Keratinocyte (primary cell): ENCODE measurements at regions not wholly inside any gene's neighbourhood (a gene's known extent, or its start where the extent isn't known, plus 50 kb on each side); places are given as distances from the start of the nearest gene placed in this dataset.
A peak's percentile ranks its signal among the peaks of the same experiment; 100 is the strongest.

ENCODE experiments used
- DNase-seq: peaks from one replicate; pipeline ENCODE4 v3.0.0-alpha.2; 2011; ENCODE audit warnings: low read depth, missing footprints, low spot score
- FAIRE-seq: peaks from 2 replicates; lab custom pipeline; 2011; peaks lifted over from hg19 to GRCh38; lab: Jason Lieb, UNC
- H2AFZ ChIP-seq: 2 replicates; pipeline ENCODE4 v1.6.0; 2012; ENCODE audit warnings: low read length, control low read depth, inconsistent platforms; ENCODE audit not compliant: control insufficient read depth
- H3K27ac ChIP-seq: 2 replicates; pipeline ENCODE4 v1.5.1; 2011; ENCODE audit warnings: low read length; ENCODE audit not compliant: control insufficient read depth, insufficient read depth
- H3K27me3 ChIP-seq: 3 replicates; pipeline ENCODE4 v1.6.0; 2011; ENCODE audit warnings: low read length; ENCODE audit not compliant: control insufficient read depth, insufficient read depth; ENCODE audit errors: extremely low read depth
- H3K36me3 ChIP-seq, 2 experiments: 2 replicates in 1 of 2; 3 replicates in 1 of 2; pipeline ENCODE4 v1.5.1; 2011; ENCODE audit warnings: low read length in 2 of 2, mild to moderate bottlenecking in 1 of 2; ENCODE audit not compliant: control insufficient read depth in 2 of 2, insufficient read depth in 2 of 2; ENCODE audit errors: extremely low read depth in 1 of 2
- H3K4me1 ChIP-seq: 3 replicates; pipeline ENCODE4 v1.5.1; 2011; ENCODE audit warnings: low read length; ENCODE audit not compliant: control insufficient read depth, insufficient read depth; ENCODE audit errors: extremely low read depth
- H3K4me2 ChIP-seq: 3 replicates; pipeline ENCODE4 v1.6.0; 2011; ENCODE audit warnings: low read depth, low read length; ENCODE audit not compliant: control insufficient read depth, insufficient read depth; ENCODE audit errors: extremely low read depth
- H3K4me3 ChIP-seq, 3 experiments: fragments of 200-600 bp in 1 of 3; sonication (generic) in 1 of 3; 2 replicates in 2 of 3; 3 replicates in 1 of 3; pipeline ENCODE4 v1.5.1; 2011 to 2016; ENCODE audit warnings: low read length in 3 of 3, mild to moderate bottlenecking in 3 of 3, control low read depth in 2 of 3, inconsistent platforms in 1 of 3, low read depth in 1 of 3, mixed read lengths in 1 of 3, mixed run types in 1 of 3, moderate library complexity in 1 of 3; ENCODE audit not compliant: control insufficient read depth in 2 of 3, insufficient read depth in 2 of 3; ENCODE audit errors: extremely low read depth in 1 of 3
- H3K79me2 ChIP-seq: 2 replicates; pipeline ENCODE4 v1.6.0; 2012; ENCODE audit warnings: low read length; ENCODE audit not compliant: control insufficient read depth, insufficient read depth
- H3K9ac ChIP-seq: 3 replicates; pipeline ENCODE4 v1.6.0; 2011; ENCODE audit warnings: low read length; ENCODE audit not compliant: control insufficient read depth, insufficient read depth; ENCODE audit errors: extremely low read depth
- H3K9me1 ChIP-seq: 3 replicates; pipeline ENCODE4 v1.6.0; 2011; ENCODE audit warnings: low read length; ENCODE audit not compliant: control insufficient read depth, insufficient read depth; ENCODE audit errors: extremely low read depth
- H3K9me3 ChIP-seq: 2 replicates; pipeline ENCODE4 v1.5.1; 2012; ENCODE audit warnings: low read depth, low read length; ENCODE audit not compliant: control insufficient read depth
- H4K20me1 ChIP-seq: 3 replicates; pipeline ENCODE4 v1.6.0; 2011; ENCODE audit warnings: low read length; ENCODE audit not compliant: control insufficient read depth, insufficient read depth; ENCODE audit errors: extremely low read depth
- CTCF ChIP-seq, 3 experiments: IDR thresholded peaks in 1 of 3; conservative IDR thresholded peaks in 1 of 3; optimal IDR thresholded peaks in 1 of 3; 2 replicates in 2 of 3; 3 replicates in 1 of 3; pipeline versions ENCODE3 to v1.5.1; 2011; ENCODE audit warnings: low read length in 3 of 3, mild to moderate bottlenecking in 3 of 3, moderate library complexity in 2 of 3, control low read depth in 1 of 3, inconsistent platforms in 1 of 3; ENCODE audit not compliant: insufficient read depth in 2 of 3; ENCODE audit errors: extremely low read depth in 1 of 3
- EZH2 ChIP-seq: IDR thresholded peaks from one replicate; pipeline ENCODE4 v1.6.1; 2012; ENCODE audit warnings: inconsistent platforms, mild to moderate bottlenecking, low read length, moderate library complexity
- dilution Hi-C: fragments of 300-500 bp; cut with MboI; formaldehyde crosslinking; loops from one replicate; pipeline ENCODE4 v1.7.0; 2020; ENCODE audit warnings: low sequenced_read_pairs; ENCODE audit not compliant: extremely low pct_ligation_motif_present

- Histone ChIP-seq H3K27me3 (no peaks in the 10 kb centered on the region), H4K20me1 (no peaks in the 10 kb centered on the region), H3K79me2 (no peaks in the 10 kb centered on the region), H3K9me1 (no peaks in the 10 kb centered on the region), H3K9ac (no peak overlapping the region), H3K4me1 (no peaks in the 10 kb centered on the region), H2AFZ (no peak overlapping the region), H3K36me3 (no peaks in the 10 kb centered on the region), H3K4me3 (no peak overlapping the region), H3K9me3 (no peaks in the 10 kb centered on the region), H3K4me2 (no peak overlapping the region), H3K27ac (no peak overlapping the region)
- DNase-seq: no peak
- FAIRE-seq: no peak
- TF ChIP-seq EZH2 (no peak), CTCF (optimal IDR thresholded peaks at IDR 0.05 in 1 of 3, IDR thresholded peaks at IDR 0.05 in 1 of 3, conservative IDR thresholded peaks at IDR 0.05 in 1 of 3; ENCODE audit: extremely low read depth in 1 of 3, insufficient read depth in 2 of 3, low read length in 3 of 3) (no peak)
- dilution Hi-C loops: no loop called here
Observed at GRCh38 chr4:106708464-106708816, 327.7 kb downstream of the DKK2 start.

- no peaks in the 10 kb centered on the region for H3K9me1 ChIP-seq
- no peaks in the 10 kb centered on the region for H3K79me2 ChIP-seq
- no peak overlapping the region for H3K4me2 ChIP-seq
- TF ChIP-seq EZH2: no peak
- TF ChIP-seq CTCF (optimal IDR thresholded peaks at IDR 0.05 in 1 of 3, IDR thresholded peaks at IDR 0.05 in 1 of 3, conservative IDR thresholded peaks at IDR 0.05 in 1 of 3; ENCODE audit: extremely low read depth in 1 of 3, insufficient read depth in 2 of 3, low read length in 3 of 3): no peak
- H3K4me3 ChIP-seq: no peak overlapping the region
- H3K27ac ChIP-seq: no peak overlapping the region
- H4K20me1 ChIP-seq: no peaks in the 10 kb centered on the region
- FAIRE-seq (no peak), DNase-seq (no peak)
- no peaks in the 10 kb centered on the region for H3K27me3 ChIP-seq
- H3K36me3 ChIP-seq: no peaks in the 10 kb centered on the region
- no peaks in the 10 kb centered on the region for H3K9me3 ChIP-seq
- H3K4me1 ChIP-seq: no peaks in the 10 kb centered on the region
- dilution Hi-C loops: no loop called here
- no peak overlapping the region for H3K9ac ChIP-seq
- peak overlapping the region; percentile 15 for H2AFZ ChIP-seq
Observed at GRCh38 chr4:106707776-106708463, 328.2 kb downstream of the DKK2 start.
